GM21786 (cell line): ENCODE measurements at regions not wholly inside any gene's neighbourhood (a gene's known extent, or its start where the extent isn't known, plus 50 kb on each side); places are given as distances from the start of the nearest gene placed in this dataset.
"Not testable (repeated sequence)": the region's sequence is repeated elsewhere in the genome, so short reads cannot be mapped to it uniquely, and the experiment has no call there.

Experiments
- ATAC-seq: cut with Tn5 transposase; IDR thresholded peaks from one replicate; pipeline ENCODE4 v1.9.1; 2021; ENCODE audit not compliant: unreplicated experiment

DNA sequence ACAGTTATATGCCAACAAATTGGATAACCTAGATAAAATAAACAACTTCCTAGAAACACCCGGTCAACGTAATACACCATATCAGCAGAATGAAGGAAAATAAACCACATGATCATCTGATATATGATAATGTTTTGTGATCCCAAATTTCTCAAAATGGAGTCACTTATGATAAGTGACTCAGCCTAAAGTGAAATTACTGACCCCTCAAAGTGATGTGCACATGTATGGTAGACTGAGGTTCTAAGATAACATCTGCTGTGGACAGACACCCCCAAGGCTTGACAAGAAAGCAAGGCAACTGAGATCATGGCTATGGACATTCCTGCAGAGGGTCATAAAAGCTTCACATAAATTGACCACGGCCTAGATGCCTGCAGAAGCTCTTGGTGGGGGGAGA lies 105.1 kb upstream of the DCN start:
- no peak for ATAC-seq

GRCh38 chr12:91278126-91278525 lies 95.5 kb upstream of the DCN start:
- ATAC-seq = no peak

DNA sequence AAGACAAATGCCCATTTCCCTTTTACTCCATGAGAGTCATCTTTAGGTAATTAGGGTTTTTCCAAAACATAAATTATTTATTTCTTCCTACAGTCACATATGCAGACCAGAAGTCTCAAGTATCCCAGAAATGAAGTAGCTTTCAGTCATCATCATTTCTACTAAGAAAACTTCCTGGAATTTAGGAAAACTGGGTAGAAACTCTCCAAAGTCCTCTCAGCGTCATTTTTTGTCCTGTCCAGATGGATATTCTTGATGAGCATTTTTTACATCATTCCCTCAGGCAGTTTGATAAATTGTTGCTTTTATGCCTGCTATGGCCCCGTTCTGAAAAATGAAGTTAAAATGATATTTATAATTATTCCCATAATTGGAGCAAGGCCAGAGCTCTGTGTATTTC lies 93.9 kb upstream of the DCN start:
- no peak for ATAC-seq

GRCh38 chr12:91275321-91275720 lies 92.7 kb upstream of the DCN start:
- ATAC-seq = no peak

DNA sequence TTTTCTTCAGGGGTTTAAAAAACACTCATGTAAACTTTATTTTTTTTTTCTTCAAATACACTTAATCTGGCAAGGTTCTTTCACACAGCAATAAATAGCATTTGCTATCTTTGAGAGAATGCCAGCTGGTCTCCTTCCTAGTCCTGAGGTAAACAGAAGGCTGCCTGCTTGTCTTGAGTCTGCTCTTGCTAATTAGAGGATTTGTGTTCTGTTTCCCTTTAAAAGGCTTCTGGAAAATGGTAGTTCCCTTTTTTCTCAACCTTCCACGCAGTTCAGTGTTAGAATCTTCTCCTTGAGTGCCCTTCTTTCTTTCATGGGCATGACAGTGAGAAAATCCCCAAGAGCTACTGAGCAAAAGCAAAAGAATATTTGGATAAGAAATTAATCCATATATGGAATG lies 92.3 kb upstream of the DCN start:
- no peak for ATAC-seq

DNA sequence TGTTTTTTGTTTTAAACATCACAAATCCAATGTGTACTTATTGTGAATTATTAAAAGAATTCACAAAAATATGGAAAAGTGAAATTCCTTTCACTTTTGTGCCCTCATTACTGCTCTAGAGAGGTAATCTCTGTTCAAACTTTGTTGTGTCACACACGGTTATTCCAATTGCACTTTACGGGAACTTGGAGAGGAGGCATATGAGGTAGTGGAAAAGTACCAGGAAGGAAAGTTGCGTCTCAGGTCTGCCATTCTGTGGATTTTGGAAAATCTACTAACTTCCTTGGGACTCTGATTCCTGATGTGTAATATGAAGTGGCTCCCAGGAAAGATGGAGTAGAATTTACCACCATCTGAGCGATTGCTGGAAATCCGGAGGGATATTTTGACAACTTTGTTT lies 90.9 kb upstream of the DCN start:
- ATAC-seq = no peak

DNA sequence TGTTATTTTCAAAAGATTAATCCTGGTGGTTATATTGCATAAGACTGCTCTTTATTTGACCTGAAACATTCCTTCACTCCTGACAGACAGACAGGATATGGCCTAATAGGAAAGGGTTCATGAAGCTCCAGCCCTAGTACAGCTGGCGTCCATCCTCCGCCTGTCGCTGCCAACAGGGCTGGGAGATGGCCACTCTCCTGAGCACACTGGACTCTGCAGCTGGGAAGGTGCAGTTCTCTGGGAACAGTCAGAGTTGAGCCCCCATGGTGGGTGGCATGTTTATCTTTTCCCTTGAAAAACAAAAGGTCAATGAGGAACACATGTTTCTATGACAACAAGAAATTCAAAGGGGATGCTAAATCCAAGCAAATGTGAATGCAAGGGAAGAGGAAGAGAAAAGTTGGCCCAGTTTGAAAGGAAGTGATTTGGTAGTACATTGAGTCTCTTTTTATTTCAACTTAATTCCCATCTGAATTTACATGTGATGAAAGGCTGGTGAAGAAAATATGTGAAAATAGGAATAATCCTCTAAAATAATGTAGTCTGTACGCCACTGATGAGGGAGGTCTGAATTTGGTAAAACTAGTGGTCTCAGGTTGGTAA lies 89.9 kb upstream of the DCN start:
- ATAC-seq = no peak

DNA sequence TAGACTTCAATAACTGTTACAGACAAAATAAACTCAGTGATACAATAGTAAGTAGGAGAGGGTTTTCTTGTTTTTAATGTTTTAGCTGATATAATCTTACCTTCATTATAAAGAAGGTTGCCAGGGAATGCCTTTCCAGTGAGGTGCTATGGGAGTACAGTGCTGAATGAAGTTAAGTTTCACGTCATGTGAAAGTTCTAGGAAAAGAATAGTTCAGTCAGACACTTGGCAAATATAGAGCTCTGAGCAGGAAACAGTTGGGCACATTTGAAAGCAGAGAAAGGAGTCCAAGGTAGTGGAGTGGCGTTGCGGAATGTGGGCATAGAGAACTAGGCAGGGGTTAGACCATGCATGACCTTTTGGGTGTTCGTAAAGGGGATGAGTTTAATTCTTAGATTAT lies 88.6 kb upstream of the DCN start:
- no peak for ATAC-seq

GRCh38 chr12:91267039-91267438 lies 84.4 kb upstream of the DCN start:
- no peak for ATAC-seq

DNA sequence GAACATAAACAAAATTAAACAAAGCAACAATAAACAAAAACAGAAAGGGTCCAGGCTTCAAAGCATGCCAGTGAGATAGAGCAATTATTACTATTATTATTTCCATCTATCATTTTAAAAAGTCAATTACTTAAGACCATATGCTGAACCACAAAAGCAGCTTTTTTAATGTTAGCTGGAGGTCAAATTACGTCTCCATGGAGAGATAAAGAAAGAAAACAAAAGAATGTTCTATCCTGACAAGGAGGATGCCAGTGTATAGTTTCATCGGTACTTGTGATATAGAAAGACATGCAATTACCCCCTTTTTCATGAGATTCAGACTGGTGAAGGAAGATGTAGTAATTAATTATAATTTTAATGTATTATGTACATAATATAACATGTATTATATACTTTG lies 81.6 kb upstream of the DCN start:
- ATAC-seq = no peak

GRCh38 chr12:91261820-91262676 lies 79.4 kb upstream of the DCN start:
- ATAC-seq = no peak

- ATAC-seq = no peak
Observed at GRCh38 chr12:91256411-91256810, 73.8 kb upstream of the DCN start.

DNA sequence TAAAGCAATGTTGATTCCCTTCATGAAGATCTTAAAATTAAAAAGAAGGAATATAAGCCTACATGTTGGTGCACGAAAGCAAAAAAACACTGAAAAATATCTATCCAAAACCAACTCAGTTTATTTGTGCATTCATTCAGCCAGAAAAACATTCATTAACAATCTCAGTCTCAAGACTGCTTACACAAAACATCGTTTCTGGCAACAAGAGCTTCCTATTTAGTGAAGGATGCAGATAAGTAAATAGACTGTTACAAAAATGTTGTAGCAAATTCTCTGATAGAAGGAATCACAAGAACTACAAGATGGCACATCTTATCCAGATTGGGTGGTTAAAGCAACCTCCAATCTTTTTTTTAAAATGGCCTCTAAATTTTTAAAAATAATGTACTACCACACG lies 69.7 kb upstream of the DCN start:
- ATAC-seq = no peak

- no peak for ATAC-seq
Observed at GRCh38 chr12:91250273-91250665, 67.7 kb upstream of the DCN start.

DNA sequence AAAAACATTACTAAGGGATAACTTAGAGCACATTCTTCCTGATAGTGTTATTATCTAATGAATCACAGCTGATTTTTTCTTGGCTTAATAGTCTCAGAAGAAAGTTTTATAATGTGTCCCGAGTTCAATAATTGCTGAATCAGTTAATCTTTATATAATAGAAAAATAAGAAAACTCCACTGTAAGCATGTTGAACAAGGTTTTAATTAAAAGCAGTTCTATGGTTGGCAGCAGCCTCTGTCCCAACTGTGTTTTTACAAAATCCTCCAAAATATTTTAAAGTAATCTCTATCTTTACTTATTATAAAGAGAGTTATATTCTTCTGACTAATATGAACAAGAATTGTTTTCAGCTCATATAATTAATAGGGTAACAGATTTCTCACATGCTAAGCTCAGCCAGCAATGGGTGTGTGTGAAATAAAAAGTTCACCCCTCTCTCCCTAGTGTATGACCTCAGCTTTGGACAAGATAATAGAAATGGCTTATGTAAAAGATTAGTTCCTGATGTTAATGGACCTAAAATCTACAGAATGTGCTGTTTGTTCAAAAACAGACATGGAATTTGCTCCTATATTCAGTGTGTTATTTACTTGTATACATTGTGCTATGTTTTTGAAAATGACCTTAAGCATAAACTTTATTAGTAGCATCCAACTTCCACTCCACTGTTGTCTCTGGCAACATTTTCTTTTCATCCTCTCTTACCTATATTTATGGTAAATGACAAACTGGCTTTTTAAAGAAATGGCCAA lies 67.1 kb upstream of the DCN start:
- ATAC-seq = no peak

GRCh38 chr12:91249054-91249453 lies 66.4 kb upstream of the DCN start:
- no peak for ATAC-seq

- ATAC-seq = not testable (repeated sequence)
Observed at GRCh38 chr12:91243177-91243576, 60.6 kb upstream of the DCN start.

DNA sequence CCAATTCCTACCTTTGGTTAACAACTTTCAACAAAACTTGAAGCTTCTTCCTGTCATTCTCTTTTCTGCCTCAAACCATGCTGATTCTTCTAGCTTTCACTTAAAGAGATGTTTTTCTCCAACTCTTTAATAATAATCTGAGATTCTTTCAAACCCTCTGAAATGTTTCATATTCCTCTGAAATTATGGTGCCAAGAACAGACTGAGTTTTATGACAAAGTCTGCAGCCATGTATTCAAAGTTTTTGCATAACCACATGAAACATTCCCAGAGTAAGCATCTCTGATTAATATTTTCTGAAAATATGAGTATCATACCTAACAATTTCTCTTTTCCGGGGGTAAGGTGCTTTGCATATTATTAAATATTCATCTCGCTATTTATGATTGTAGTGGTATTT lies 59.1 kb upstream of the DCN start:
- ATAC-seq = no peak

DNA sequence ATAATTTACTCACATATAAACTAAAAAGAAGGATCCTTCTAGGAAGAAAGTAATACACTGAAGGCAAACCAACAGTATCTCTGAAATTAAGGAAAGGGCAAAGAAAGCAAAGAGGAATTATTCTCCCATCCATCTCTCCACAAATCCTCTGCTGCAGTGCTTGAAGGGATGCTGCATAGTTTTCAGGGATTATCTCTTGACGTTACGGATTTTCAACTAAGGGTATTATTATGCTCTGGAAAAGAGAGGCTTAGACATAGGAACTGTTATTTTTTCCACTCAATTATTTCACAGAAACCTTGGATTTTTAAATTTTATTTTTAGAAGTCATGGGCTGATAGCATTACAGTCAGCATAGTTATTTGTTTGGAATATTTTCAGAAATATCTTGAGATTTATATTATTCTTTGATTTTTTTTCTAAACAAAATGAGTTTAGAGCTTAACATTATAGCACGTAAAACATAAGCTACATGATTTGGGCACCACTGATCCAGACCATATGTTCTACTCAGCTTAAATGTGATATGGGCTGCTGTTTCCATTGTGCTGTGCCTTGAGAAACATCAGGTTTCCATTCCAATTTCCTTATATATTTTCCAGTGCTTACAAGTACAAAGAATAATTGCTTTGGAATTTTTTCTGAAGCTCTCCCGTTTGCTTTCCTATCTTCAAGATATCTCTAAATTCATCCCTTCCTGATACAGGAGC lies 57.9 kb upstream of the DCN start:
- no peak for ATAC-seq

DNA sequence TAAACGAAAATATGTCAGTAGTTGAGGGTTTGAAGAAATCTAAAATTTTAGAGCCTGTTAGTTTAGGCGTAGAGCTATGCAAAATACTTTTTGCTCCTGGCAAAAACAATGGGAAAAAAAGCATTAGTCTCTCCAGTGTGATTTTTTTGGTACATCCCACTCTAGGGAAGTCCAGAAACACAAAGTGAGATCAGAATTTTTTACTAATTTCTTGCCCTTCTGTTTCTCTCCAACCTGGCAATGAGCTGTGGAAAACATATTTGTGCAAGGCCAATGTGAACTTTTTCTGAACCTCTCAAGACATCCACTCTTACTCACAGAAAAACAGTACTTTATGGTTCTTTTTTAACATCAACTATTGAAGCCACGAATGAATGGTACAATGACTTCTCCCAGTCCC lies 56.9 kb upstream of the DCN start:
- no peak for ATAC-seq
